ENCODE measurements at regions not wholly inside any gene's neighbourhood (a gene's known extent, or its start where the extent isn't known, plus 50 kb on each side); places are given as distances from the start of the nearest gene placed in this dataset.

GRCh38 chr13:106352850-106353249, 182.6 kb downstream of the EFNB2 start:
- no peak for TF ChIP-seq CTCF (conservative IDR thresholded peaks at IDR 0.05 in 1 of 2, IDR thresholded peaks at IDR 0.05 in 1 of 2; ENCODE audit: extremely low read depth in 1 of 2, insufficient read depth in 1 of 2, low read depth in 1 of 2, low read length in 2 of 2)
- no peak for TF ChIP-seq EZH2 (IDR thresholded peaks at IDR 0.05; ENCODE audit: borderline replicate concordance, low read length)

All from mammary epithelial cell (primary cell).